H1 (cell line): ENCODE measurements at regions not wholly inside any gene's neighbourhood (a gene's known extent, or its start where the extent isn't known, plus 50 kb on each side); places are given as distances from the start of the nearest gene placed in this dataset.

Experiments used
- BACH1 ChIP-seq: IDR thresholded peaks from 2 replicates; pipeline ENCODE4 v1.6.1; 2012; ENCODE audit warnings: low read length, improper control_type of control experiment
- CHD1 ChIP-seq: IDR thresholded peaks from 2 replicates; pipeline ENCODE4 v1.6.1; 2012; ENCODE audit warnings: low read depth, low read length, improper control_type of control experiment
- GTF2F1 ChIP-seq: IDR thresholded peaks from 2 replicates; pipeline ENCODE4 v1.6.1; 2012; ENCODE audit warnings: low read depth, low read length, improper control_type of control experiment, borderline replicate concordance
- JUND ChIP-seq: IDR thresholded peaks from 2 replicates; pipeline ENCODE4 v1.6.1; 2011; ENCODE audit warnings: mild to moderate bottlenecking, improper control_type of control experiment, low read length
- RNF2 ChIP-seq: fragments of 200-900, 300-1000 bp; sonication (generic); IDR thresholded peaks from 2 replicates; pipeline ENCODE4 v1.7.1; 2016; ENCODE audit warnings: borderline replicate concordance, low read depth, mild to moderate bottlenecking, antibody characterized with exemption, low read length; ENCODE audit not compliant: poor library complexity, severe bottlenecking; ENCODE audit errors: missing control alignments
- SIX5 ChIP-seq: IDR thresholded peaks from 2 replicates; pipeline ENCODE4 v1.6.1; 2011; ENCODE audit warnings: mild to moderate bottlenecking, low read depth, low read length
- TEAD4 ChIP-seq: IDR thresholded peaks from 2 replicates; pipeline ENCODE4 v1.6.1; 2012; ENCODE audit warnings: low read depth, low read length, inconsistent platforms, mixed read lengths
- ZNF274 ChIP-seq: IDR thresholded peaks from 2 replicates; pipeline ENCODE4 v1.7.0; 2012; ENCODE audit warnings: low read length, borderline replicate concordance; ENCODE audit errors: extremely low read depth
- TF ChIP-seq, protein P1 (sequence below): fragments of 300-600 bp; sonication (generic); IDR thresholded peaks from 2 replicates; pipeline ENCODE4 v1.7.1; 2012; ENCODE audit warnings: low read length, moderate library complexity, mild to moderate bottlenecking, inconsistent platforms; ENCODE audit not compliant: insufficient replicate concordance

- TF ChIP-seq, protein P1, sequence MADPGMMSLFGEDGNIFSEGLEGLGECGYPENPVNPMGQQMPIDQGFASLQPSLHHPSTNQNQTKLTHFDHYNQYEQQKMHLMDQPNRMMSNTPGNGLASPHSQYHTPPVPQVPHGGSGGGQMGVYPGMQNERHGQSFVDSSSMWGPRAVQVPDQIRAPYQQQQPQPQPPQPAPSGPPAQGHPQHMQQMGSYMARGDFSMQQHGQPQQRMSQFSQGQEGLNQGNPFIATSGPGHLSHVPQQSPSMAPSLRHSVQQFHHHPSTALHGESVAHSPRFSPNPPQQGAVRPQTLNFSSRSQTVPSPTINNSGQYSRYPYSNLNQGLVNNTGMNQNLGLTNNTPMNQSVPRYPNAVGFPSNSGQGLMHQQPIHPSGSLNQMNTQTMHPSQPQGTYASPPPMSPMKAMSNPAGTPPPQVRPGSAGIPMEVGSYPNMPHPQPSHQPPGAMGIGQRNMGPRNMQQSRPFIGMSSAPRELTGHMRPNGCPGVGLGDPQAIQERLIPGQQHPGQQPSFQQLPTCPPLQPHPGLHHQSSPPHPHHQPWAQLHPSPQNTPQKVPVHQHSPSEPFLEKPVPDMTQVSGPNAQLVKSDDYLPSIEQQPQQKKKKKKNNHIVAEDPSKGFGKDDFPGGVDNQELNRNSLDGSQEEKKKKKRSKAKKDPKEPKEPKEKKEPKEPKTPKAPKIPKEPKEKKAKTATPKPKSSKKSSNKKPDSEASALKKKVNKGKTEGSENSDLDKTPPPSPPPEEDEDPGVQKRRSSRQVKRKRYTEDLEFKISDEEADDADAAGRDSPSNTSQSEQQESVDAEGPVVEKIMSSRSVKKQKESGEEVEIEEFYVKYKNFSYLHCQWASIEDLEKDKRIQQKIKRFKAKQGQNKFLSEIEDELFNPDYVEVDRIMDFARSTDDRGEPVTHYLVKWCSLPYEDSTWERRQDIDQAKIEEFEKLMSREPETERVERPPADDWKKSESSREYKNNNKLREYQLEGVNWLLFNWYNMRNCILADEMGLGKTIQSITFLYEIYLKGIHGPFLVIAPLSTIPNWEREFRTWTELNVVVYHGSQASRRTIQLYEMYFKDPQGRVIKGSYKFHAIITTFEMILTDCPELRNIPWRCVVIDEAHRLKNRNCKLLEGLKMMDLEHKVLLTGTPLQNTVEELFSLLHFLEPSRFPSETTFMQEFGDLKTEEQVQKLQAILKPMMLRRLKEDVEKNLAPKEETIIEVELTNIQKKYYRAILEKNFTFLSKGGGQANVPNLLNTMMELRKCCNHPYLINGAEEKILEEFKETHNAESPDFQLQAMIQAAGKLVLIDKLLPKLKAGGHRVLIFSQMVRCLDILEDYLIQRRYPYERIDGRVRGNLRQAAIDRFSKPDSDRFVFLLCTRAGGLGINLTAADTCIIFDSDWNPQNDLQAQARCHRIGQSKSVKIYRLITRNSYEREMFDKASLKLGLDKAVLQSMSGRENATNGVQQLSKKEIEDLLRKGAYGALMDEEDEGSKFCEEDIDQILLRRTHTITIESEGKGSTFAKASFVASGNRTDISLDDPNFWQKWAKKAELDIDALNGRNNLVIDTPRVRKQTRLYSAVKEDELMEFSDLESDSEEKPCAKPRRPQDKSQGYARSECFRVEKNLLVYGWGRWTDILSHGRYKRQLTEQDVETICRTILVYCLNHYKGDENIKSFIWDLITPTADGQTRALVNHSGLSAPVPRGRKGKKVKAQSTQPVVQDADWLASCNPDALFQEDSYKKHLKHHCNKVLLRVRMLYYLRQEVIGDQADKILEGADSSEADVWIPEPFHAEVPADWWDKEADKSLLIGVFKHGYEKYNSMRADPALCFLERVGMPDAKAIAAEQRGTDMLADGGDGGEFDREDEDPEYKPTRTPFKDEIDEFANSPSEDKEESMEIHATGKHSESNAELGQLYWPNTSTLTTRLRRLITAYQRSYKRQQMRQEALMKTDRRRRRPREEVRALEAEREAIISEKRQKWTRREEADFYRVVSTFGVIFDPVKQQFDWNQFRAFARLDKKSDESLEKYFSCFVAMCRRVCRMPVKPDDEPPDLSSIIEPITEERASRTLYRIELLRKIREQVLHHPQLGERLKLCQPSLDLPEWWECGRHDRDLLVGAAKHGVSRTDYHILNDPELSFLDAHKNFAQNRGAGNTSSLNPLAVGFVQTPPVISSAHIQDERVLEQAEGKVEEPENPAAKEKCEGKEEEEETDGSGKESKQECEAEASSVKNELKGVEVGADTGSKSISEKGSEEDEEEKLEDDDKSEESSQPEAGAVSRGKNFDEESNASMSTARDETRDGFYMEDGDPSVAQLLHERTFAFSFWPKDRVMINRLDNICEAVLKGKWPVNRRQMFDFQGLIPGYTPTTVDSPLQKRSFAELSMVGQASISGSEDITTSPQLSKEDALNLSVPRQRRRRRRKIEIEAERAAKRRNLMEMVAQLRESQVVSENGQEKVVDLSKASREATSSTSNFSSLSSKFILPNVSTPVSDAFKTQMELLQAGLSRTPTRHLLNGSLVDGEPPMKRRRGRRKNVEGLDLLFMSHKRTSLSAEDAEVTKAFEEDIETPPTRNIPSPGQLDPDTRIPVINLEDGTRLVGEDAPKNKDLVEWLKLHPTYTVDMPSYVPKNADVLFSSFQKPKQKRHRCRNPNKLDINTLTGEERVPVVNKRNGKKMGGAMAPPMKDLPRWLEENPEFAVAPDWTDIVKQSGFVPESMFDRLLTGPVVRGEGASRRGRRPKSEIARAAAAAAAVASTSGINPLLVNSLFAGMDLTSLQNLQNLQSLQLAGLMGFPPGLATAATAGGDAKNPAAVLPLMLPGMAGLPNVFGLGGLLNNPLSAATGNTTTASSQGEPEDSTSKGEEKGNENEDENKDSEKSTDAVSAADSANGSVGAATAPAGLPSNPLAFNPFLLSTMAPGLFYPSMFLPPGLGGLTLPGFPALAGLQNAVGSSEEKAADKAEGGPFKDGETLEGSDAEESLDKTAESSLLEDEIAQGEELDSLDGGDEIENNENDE, result no peak
- TF ChIP-seq CHD1 (no peak), ZNF274 (no peak), JUND (no peak), GTF2F1 (no peak), TEAD4 (no peak), SIX5 (no peak), BACH1 (no peak), RNF2 (no peak)
These were observed 265.9 kb downstream of the SOX9 start (continued) for GRCh38 chr17:72386619-72387237.
